HCT116 (cell line): ENCODE measurements at regions not wholly inside any gene's neighbourhood (a gene's known extent, or its start where the extent isn't known, plus 50 kb on each side); places are given as distances from the start of the nearest gene placed in this dataset.

Experiments
- ATAC-seq: fragments of 200-7000 bp; cut with Tn5 transposase; 2 replicates; pipeline ENCODE4 v1.9.1; 2020; ENCODE audit warnings: mild to moderate bottlenecking, moderate library complexity
- BruUV-seq: library from RNA; stranded (reverse); fragments of 400-500 nt; replicated peaks from 2 replicates; lab custom pipeline; 2021; lab: Mats Ljungman, UMichigan
- CTCF ChIA-PET: fragments of 300-600 bp; sonication (Branson Sonifier 250); formaldehyde crosslinking; loops from one replicate; lab custom pipeline; 2021; ENCODE audit warnings: antibody characterized with exemption; lab: Charles Lee
- POLR2A ChIA-PET: fragments of 300-600, 350-600 bp; sonication (Branson Sonifier 250); formaldehyde crosslinking; loops from one replicate; lab custom pipeline; 2021; ENCODE audit warnings: antibody characterized with exemption; lab: Charles Lee
- RAD21 ChIA-PET, 2 experiments: fragments of 300-600 bp; sonication (Branson Sonifier 250); formaldehyde crosslinking; loops; one replicate each; lab custom pipeline; 2023; ENCODE audit warnings: low total read pairs in 2 of 2; ENCODE audit not compliant: uncharacterized antibody in 2 of 2, unreplicated experiment in 2 of 2, low non-redundant PET in 1 of 2; lab: Charles Lee
- DNase-seq: peaks from one replicate; pipeline ENCODE4 v3.0.0-alpha.2; 2010; ENCODE audit warnings: low read depth, low spot score
- H2AFZ ChIP-seq: fragments of 200-600 bp; shearing (Covaris generic), sonication (generic); 2 replicates; pipeline ENCODE4 v1.6.1; 2017; ENCODE audit warnings: low read depth, mixed run types, mixed read lengths, antibody characterized with exemption, low read length; ENCODE audit not compliant: poor library complexity, severe bottlenecking
- H3K27ac ChIP-seq: 2 replicates; pipeline ENCODE4 v1.5.1; 2012; ENCODE audit warnings: low read depth, low read length
- H3K27me3 ChIP-seq: fragments of 200-600 bp; sonication (generic); 2 replicates; pipeline ENCODE4 v1.6.1; 2016; ENCODE audit warnings: mixed run types, low read length, mixed read lengths; ENCODE audit not compliant: insufficient read depth
- H3K36me3 ChIP-seq, 2 experiments: fragments of 200-500 bp in 1 of 2; fragments of 200-600 bp in 1 of 2; sonication (Bioruptor generic) in 1 of 2; sonication (generic) in 1 of 2; 2 replicates each; pipeline versions ENCODE4 v1.5.1 to v1.6.1; 2014 to 2016; ENCODE audit warnings: low read length in 2 of 2, inconsistent platforms in 1 of 2, mixed read lengths in 1 of 2, mixed run types in 1 of 2; ENCODE audit not compliant: insufficient read depth in 2 of 2, control insufficient read depth in 1 of 2
- H3K4me1 ChIP-seq, 2 experiments: fragments of 200-600 bp in 1 of 2; sonication (generic) in 1 of 2; 2 replicates each; pipeline versions ENCODE4 v1.5.1 to v1.6.1; 2012 to 2017; ENCODE audit warnings: low read length in 2 of 2, inconsistent platforms in 1 of 2, mild to moderate bottlenecking in 1 of 2, mixed read lengths in 1 of 2, mixed run types in 1 of 2, moderate library complexity in 1 of 2; ENCODE audit not compliant: insufficient read depth in 2 of 2, control insufficient read depth in 1 of 2
- H3K4me2 ChIP-seq: fragments of 200-600 bp; sonication (generic); 2 replicates; pipeline ENCODE4 v1.6.1; 2017; ENCODE audit warnings: mixed run types, low read length, mixed read lengths
- H3K4me3 ChIP-seq, 2 experiments: fragments of 200-600 bp in 1 of 2; sonication (generic) in 1 of 2; replicated peaks in 1 of 2; 2 replicates each; pipeline ENCODE4 v1.5.1; 2011 to 2016; ENCODE audit warnings: low read length in 2 of 2, control low read depth in 1 of 2, low read depth in 1 of 2, mild to moderate bottlenecking in 1 of 2, mixed read lengths in 1 of 2, mixed run types in 1 of 2
- H3K79me2 ChIP-seq: fragments of 200-600 bp; sonication (generic); 2 replicates; pipeline ENCODE4 v1.6.1; 2017; ENCODE audit warnings: mild to moderate bottlenecking, mixed run types, low read length, moderate library complexity, mixed read lengths; ENCODE audit not compliant: insufficient read depth
- H3K9ac ChIP-seq: fragments of 200-600 bp; sonication (generic); 2 replicates; pipeline ENCODE4 v1.6.1; 2016; ENCODE audit warnings: low read length, mixed read lengths
- H3K9me2 ChIP-seq: fragments of 200-600 bp; sonication (generic), shearing (Covaris generic); 2 replicates; pipeline ENCODE4 v1.6.1; 2017; ENCODE audit warnings: mixed run types, mild to moderate bottlenecking, moderate library complexity; ENCODE audit not compliant: insufficient read depth
- H3K9me3 ChIP-seq, 2 experiments: fragments of 200-500 bp in 1 of 2; fragments of 200-600 bp in 1 of 2; sonication (Bioruptor generic) in 1 of 2; sonication (generic) in 1 of 2; 2 replicates each; pipeline ENCODE4 v1.6.1; 2014 to 2017; ENCODE audit warnings: low read length in 2 of 2, mixed read lengths in 2 of 2, inconsistent platforms in 1 of 2, low read depth in 1 of 2, mild to moderate bottlenecking in 1 of 2, mixed run types in 1 of 2, moderate library complexity in 1 of 2; ENCODE audit not compliant: control insufficient read depth in 1 of 2, insufficient read depth in 1 of 2
- H4K20me1 ChIP-seq: fragments of 200-600 bp; sonication (generic), shearing (Covaris generic); 2 replicates; pipeline ENCODE4 v1.6.1; 2017; ENCODE audit warnings: mixed run types, mild to moderate bottlenecking, moderate library complexity; ENCODE audit not compliant: insufficient read depth
- EGR1 ChIP-seq: IDR thresholded peaks from 2 replicates; pipeline ENCODE4 v1.6.1; 2012; ENCODE audit warnings: low read depth
- POLR2AphosphoS5 ChIP-seq: IDR thresholded peaks from 2 replicates; pipeline ENCODE4 v1.6.1; 2011; ENCODE audit warnings: mild to moderate bottlenecking, low read depth, low read length, moderate library complexity
- SIN3A ChIP-seq: IDR thresholded peaks from 2 replicates; pipeline ENCODE4 v1.6.1; 2012; ENCODE audit warnings: low read depth
- SRF ChIP-seq: IDR thresholded peaks from 2 replicates; pipeline ENCODE4 v1.6.1; 2012; ENCODE audit warnings: low read depth
- TCF7L2 ChIP-seq: IDR thresholded peaks from 2 replicates; pipeline ENCODE4 v1.7.0; 2011; ENCODE audit warnings: borderline replicate concordance, inconsistent platforms; ENCODE audit not compliant: insufficient read depth, insufficient read length; ENCODE audit errors: extremely low read depth
- intact Hi-C: fragments of 100-400 bp; cut with micrococcal nuclease; formaldehyde crosslinking; loops from 2 replicates; pipeline ENCODE4 v1.10.0; 2022
- TF ChIP-seq, protein P1 (sequence below): IDR thresholded peaks from 2 replicates; pipeline ENCODE4 v1.6.1; 2011; ENCODE audit warnings: mild to moderate bottlenecking, low read length, moderate library complexity; ENCODE audit not compliant: insufficient replicate concordance; ENCODE audit errors: extremely low read depth
- TF ChIP-seq, protein P2 (sequence below), 3 experiments: fragments of 200-600 bp in 1 of 3; sonication (generic) in 1 of 3; IDR thresholded peaks in 2 of 3; conservative IDR thresholded peaks in 1 of 3; 2 replicates each; pipeline ENCODE4 v1.5.1; 2012 to 2017; ENCODE audit warnings: low read depth in 2 of 3, low read length in 2 of 3, antibody characterized with exemption in 1 of 3, borderline replicate concordance in 1 of 3, control low read depth in 1 of 3, mild to moderate bottlenecking in 1 of 3, mixed read lengths in 1 of 3, mixed run types in 1 of 3, moderate library complexity in 1 of 3; ENCODE audit not compliant: insufficient read depth in 1 of 3

DNA sequence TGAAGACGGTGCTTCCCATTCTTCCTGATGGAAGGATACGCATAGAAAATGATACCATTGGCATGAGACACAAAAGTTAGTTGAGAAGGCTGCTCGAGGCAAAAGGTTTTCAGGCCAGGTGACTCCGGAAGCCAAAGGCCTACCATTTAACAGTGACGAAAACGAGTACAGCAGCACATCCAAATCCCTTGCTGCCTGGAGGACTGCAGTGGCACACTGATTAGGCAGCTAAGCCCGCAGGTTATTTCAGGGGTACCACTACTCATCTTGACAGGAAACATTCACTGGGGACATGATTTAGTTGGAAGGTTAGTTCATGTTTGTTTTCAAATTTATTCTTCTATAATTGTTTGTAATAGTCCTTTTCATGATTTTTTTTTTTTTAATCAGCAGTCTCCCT, 59.9 kb upstream of the BCHE start:
- no peaks in the 10 kb centered on the region for H3K9me3 ChIP-seq
- ChIA-PET RAD21 (no interaction called here), CTCF (no interaction called here), POLR2A (no interaction called here)
- H3K27ac ChIP-seq, result no peak overlapping the region
- H2AFZ ChIP-seq, result no peak overlapping the region
- no peaks in the 10 kb centered on the region for H3K4me1 ChIP-seq
- H3K9me2 ChIP-seq, result peaks cover 6% of the 10 kb centered on the region; the same call in 1 of the 2 replicates
- intact Hi-C loops, result no loop called here
- no peaks in the 10 kb centered on the region; a peak in 1 of 4 replicates for H3K36me3 ChIP-seq
- H3K4me2 ChIP-seq, result no peak overlapping the region
- DNase-seq (no peak), ATAC-seq (no peak)
- no TSS peak for BruUV-seq
- TF ChIP-seq POLR2AphosphoS5 (no peak), SIN3A (no peak), SRF (no peak), TCF7L2 (no peak), EGR1 (no peak)
- TF ChIP-seq, protein P1, sequence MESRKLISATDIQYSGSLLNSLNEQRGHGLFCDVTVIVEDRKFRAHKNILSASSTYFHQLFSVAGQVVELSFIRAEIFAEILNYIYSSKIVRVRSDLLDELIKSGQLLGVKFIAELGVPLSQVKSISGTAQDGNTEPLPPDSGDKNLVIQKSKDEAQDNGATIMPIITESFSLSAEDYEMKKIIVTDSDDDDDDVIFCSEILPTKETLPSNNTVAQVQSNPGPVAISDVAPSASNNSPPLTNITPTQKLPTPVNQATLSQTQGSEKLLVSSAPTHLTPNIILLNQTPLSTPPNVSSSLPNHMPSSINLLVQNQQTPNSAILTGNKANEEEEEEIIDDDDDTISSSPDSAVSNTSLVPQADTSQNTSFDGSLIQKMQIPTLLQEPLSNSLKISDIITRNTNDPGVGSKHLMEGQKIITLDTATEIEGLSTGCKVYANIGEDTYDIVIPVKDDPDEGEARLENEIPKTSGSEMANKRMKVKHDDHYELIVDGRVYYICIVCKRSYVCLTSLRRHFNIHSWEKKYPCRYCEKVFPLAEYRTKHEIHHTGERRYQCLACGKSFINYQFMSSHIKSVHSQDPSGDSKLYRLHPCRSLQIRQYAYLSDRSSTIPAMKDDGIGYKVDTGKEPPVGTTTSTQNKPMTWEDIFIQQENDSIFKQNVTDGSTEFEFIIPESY, result no peak
- TF ChIP-seq, protein P2, sequence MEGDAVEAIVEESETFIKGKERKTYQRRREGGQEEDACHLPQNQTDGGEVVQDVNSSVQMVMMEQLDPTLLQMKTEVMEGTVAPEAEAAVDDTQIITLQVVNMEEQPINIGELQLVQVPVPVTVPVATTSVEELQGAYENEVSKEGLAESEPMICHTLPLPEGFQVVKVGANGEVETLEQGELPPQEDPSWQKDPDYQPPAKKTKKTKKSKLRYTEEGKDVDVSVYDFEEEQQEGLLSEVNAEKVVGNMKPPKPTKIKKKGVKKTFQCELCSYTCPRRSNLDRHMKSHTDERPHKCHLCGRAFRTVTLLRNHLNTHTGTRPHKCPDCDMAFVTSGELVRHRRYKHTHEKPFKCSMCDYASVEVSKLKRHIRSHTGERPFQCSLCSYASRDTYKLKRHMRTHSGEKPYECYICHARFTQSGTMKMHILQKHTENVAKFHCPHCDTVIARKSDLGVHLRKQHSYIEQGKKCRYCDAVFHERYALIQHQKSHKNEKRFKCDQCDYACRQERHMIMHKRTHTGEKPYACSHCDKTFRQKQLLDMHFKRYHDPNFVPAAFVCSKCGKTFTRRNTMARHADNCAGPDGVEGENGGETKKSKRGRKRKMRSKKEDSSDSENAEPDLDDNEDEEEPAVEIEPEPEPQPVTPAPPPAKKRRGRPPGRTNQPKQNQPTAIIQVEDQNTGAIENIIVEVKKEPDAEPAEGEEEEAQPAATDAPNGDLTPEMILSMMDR (IDR thresholded peaks at IDR 0.05 in 2 of 3, conservative IDR thresholded peaks at IDR 0.05 in 1 of 3; ENCODE audit: borderline replicate concordance in 1 of 3, insufficient read depth in 1 of 3, low read depth in 2 of 3, low read length in 2 of 3), result no peak
- H3K9ac ChIP-seq, result no peak overlapping the region
- H3K4me3 ChIP-seq, result no peak overlapping the region
- H4K20me1 ChIP-seq, result no peaks in the 10 kb centered on the region
- no peaks in the 10 kb centered on the region for H3K27me3 ChIP-seq
- no peaks in the 10 kb centered on the region for H3K79me2 ChIP-seq
